IMR-90 (cell line): ENCODE measurements at regions not wholly inside any gene's neighbourhood (a gene's known extent, or its start where the extent isn't known, plus 50 kb on each side); places are given as distances from the start of the nearest gene placed in this dataset.

Source experiments
- CTCF ChIP-seq: conservative IDR thresholded peaks from 2 replicates; pipeline ENCODE4 v1.5.1; 2012; ENCODE audit warnings: mild to moderate bottlenecking, low read depth, low read length, improper control_type of control experiment
- POLR2A ChIP-seq: IDR thresholded peaks from 2 replicates; pipeline ENCODE4 v1.6.1; 2012; ENCODE audit warnings: mild to moderate bottlenecking, low read depth, low read length
- RAD21 ChIP-seq: IDR thresholded peaks from 2 replicates; pipeline ENCODE4 v1.6.1; 2012; ENCODE audit warnings: low read length, improper control_type of control experiment

DNA sequence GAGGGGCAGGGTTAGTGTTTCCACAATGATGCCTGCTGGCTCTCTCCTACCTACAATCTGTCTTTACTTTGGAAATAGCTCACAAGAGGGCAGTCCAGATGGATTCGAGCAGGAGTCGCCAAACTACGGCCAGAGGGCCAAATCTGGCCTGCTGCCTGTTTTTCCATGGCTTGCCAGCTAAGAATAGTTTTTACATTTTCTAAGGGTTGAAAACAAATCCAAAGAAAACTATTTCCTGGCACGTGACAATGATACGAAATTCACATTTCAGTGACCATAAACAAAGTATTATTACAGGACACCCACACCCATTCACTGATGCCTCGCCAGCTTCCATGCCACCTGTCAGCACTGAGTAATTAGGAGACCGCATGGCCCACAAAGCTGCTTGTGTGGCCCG, 162.9 kb upstream of the WWC1 start:
- TF ChIP-seq RAD21 (no peak), POLR2A (no peak), CTCF (no peak)
